ENCODE measurements at regions not wholly inside any gene's neighbourhood (a gene's known extent, or its start where the extent isn't known, plus 50 kb on each side); places are given as distances from the start of the nearest gene placed in this dataset.
A peak's percentile ranks its signal among the peaks of the same experiment; 100 is the strongest.
"Not testable (repeated sequence)": the region's sequence is repeated elsewhere in the genome, so short reads cannot be mapped to it uniquely, and the experiment has no call there.

DNA sequence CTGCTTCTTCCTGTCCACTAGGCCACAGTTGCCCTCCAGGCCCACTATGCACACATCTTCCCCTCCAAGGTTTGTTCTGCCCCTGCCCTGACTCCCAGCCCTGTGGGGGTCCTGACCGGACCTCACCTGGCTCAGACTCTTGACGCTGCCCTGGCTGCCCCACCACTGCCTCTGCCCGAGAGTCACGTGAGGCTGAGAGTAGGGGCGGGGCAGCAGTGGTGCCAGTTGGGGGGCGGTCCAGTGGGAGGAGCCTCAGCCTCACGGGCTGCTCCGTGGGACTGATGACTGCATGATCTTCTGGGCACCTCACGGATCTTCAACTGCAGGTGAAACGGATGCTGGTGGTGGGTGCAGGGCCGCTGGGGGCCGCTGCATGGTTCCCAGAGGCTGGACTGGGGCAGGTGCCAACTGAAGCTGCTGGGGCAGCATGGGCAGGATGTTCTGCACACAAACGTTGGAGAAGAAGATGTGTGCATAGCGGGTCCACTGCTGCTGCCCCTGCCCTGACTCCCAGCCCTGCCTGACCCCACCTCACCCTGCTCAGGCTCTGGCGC, 77.6 kb downstream of the HHIPL2 start:
- H3K36me3 Mint-ChIP-seq (ENCODE audit: low read depth); H3K27ac Mint-ChIP-seq; intact Hi-C loops (cut with micrococcal nuclease); H3K9me3 Mint-ChIP-seq; H3K4me3 Mint-ChIP-seq; DNase-seq; H3K4me1 Mint-ChIP-seq; H3K27me3 Mint-ChIP-seq: not testable (repeated sequence)

DNA sequence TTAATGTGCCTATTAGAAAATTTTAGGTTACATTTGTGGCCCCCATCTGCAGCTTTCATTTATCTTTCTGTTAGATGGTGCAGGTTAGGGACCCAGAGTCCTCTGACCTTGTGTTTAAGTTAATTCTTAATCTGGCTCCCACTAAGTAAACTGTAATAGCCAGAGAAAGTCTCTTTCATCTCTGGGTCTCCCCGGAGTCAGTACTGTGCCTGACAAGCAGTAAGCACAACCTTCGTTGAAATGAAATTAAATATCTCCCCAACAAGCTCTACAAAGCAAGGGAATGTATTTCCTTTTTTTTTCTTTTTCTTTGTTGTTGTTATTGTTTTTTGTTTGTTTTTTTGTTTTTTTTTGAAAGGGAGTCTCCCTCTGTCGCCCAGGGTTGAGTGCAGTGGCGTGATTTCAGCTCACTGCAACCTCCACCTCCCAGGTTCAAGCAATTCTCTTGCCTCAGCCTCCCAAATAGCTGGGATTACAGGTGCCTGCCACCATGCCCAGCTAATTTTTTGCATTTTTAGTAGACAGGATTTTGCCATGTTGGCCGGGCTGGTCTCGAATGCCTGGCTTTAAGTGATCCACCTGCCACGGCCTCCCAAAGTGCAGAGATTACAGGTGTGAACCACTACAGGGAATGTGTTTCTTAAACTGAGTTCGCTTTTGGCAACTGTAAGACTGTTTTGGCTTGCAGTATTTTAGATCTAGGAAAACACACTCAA, 81.6 kb downstream of the HHIPL2 start:
- Mint-ChIP-seq H3K36me3 (ENCODE audit: low read depth) (no peaks in the 10 kb centered on the region), H3K9me3 (no peaks in the 10 kb centered on the region), H3K27me3 (peaks cover 22% of the 10 kb centered on the region), H3K4me1 (peaks cover 11% of the 10 kb centered on the region), H3K4me3 (no peak overlapping the region), H3K27ac (no peak overlapping the region)
- DNase-seq, result no peak
- intact Hi-C loops (cut with micrococcal nuclease), result loop anchor here (5.0 kb wide), 1 partner anchor 151 kb away; the partner anchor contains the start of gene MIA3

DNA sequence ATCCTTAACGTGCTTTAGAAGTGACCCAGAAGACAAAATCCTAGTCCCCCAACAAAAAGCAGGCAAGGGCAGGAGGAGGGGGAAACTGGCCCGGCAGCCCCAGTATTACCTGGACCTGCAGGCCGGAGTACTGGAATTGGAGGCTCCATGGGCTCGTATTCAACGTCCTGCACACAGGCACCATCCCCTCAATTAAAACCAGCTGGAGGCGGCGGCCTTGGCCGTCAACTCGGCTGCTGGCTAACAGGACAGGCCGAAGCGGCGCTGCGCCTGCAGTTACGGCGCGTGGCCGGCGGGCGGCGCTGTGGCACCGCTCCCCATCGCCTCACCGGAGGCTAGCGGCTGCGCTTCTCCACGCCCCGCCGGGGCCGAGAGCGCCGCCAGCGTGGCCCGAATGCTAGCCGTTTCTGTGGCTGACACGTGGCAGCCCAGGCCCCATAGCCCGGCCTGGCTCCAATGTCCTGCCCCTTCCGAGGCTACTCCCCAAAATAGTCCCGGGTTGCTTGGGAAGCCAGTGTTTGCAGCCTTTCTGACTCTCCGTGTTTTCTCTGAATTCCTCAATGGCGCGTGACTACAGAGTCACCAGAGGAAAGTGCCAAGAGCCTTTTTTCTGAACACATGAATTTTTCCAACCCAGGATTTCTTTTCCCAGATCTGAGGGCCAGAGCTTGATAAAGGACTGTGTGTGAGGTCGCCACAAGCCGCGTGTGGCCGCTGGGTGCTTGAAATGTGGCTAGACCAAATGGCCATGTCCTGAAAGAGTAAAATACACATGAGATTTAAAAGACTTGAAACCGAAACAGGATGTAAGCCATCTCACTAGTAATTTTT, 82.5 kb downstream of the HHIPL2 start:
- Mint-ChIP-seq H3K27me3 (peaks cover 22% of the 10 kb centered on the region), H3K4me3 (peak overlapping the region; percentile 81), H3K4me1 (peaks cover 11% of the 10 kb centered on the region), H3K36me3 (ENCODE audit: low read depth) (no peaks in the 10 kb centered on the region), H3K9me3 (no peaks in the 10 kb centered on the region), H3K27ac (peak overlapping the region; percentile 89)
- intact Hi-C loops (cut with micrococcal nuclease), result loop anchor here (1.0 to 5.0 kb wide), 6 partner anchors 152 to 658 kb away; partner anchors contain the start of genes AIDA, BROX, DISP1 and MIA3
- DNase-seq, result peak; percentile 95

DNA sequence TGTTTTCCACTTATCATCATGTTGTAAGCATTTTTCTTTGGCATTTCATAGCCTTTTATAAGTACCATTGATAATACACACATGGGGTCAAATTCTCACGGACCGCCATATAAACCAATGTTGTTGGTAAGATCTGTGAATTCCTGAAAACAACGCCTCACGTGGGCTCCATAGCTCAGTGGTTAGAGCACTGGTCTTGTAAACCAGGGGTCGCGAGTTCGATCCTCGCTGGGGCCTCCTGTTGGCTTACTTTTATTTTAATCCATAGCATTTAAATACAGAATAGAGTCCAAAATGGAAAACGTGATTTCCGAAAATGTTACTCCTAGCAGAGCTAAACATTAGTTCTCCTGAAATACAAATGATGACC, 83.1 kb downstream of the HHIPL2 start:
- peaks cover 11% of the 10 kb centered on the region for H3K4me1 Mint-ChIP-seq
- H3K27me3 Mint-ChIP-seq, result peaks cover 23% of the 10 kb centered on the region
- no peaks in the 10 kb centered on the region for H3K9me3 Mint-ChIP-seq
- H3K36me3 Mint-ChIP-seq (ENCODE audit: low read depth), result no peaks in the 10 kb centered on the region
- peak overlapping the region; percentile 81 for H3K4me3 Mint-ChIP-seq
- H3K27ac Mint-ChIP-seq, result peak overlapping the region; percentile 66
- intact Hi-C loops (cut with micrococcal nuclease), result loop anchor here (1.0 to 5.0 kb wide), 6 partner anchors 152 to 658 kb away; partner anchors contain the start of genes AIDA, BROX, DISP1 and MIA3
- peak; percentile 86 for DNase-seq

DNA sequence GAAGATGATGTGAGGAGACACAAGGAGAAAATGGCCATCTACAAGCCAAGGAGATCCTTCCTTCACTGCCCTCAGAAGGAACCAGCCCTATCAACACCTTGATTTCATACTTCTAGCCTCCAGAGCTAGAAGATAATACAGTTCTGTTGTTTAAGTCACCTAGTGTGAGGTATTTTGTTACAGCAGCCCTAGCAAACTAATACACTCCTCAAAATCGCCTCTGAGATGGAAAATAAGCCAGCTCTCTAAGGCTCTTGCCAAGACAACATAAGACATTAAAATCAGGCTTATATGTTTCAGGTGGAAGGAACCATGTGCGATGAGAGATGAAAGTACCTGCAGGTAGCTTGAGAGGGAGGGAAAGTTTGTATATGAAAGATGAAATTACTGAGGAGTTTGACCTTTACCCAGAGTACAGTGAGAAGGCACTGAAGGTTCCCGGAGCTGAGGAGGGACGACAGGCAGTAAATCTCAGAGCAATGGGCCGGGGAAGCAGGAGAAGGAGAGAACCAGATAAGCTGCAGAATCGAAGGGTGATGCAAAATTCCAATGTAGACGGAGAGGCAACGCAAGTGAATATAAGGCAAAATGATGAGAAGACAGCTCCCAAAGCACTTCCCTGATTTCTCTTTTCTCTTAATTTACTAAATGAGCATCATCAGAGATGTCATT, 84.7 kb downstream of the HHIPL2 start:
- H3K4me3 Mint-ChIP-seq, result no peak overlapping the region
- no peaks in the 10 kb centered on the region for H3K9me3 Mint-ChIP-seq
- H3K27me3 Mint-ChIP-seq, result peaks cover 23% of the 10 kb centered on the region
- peaks cover 11% of the 10 kb centered on the region for H3K4me1 Mint-ChIP-seq
- no peak for DNase-seq
- H3K36me3 Mint-ChIP-seq (ENCODE audit: low read depth), result no peaks in the 10 kb centered on the region
- intact Hi-C loops (cut with micrococcal nuclease), result no loop called here
- H3K27ac Mint-ChIP-seq, result peak overlapping the region; percentile 3

DNA sequence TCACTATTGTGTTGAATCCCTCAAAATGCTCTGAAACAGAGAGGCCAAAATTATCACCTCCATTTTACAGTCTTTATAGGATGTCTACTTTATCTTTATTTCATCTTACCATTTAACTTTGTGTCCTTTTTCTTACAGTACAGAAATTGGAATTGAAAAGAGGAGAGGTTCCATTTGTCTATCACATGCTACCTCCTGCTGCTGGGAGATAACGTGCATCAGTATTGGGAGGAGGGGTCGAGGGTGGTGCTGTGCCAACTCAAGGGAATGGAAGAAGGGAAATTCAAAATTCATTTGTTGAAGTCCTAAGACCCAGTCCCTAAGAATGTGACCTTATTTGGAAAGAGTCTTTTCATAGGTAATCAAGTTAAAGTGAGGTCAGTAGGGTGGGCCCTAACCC, 85.3 kb downstream of the HHIPL2 start:
- no peak for DNase-seq
- no peaks in the 10 kb centered on the region for H3K36me3 Mint-ChIP-seq (ENCODE audit: low read depth)
- intact Hi-C loops (cut with micrococcal nuclease), result no loop called here
- H3K9me3 Mint-ChIP-seq, result peaks cover under 1% of the 10 kb centered on the region
- peaks cover 11% of the 10 kb centered on the region for H3K4me1 Mint-ChIP-seq
- H3K27me3 Mint-ChIP-seq, result peaks cover 23% of the 10 kb centered on the region
- no peak overlapping the region for H3K27ac Mint-ChIP-seq
- no peak overlapping the region for H3K4me3 Mint-ChIP-seq

DNA sequence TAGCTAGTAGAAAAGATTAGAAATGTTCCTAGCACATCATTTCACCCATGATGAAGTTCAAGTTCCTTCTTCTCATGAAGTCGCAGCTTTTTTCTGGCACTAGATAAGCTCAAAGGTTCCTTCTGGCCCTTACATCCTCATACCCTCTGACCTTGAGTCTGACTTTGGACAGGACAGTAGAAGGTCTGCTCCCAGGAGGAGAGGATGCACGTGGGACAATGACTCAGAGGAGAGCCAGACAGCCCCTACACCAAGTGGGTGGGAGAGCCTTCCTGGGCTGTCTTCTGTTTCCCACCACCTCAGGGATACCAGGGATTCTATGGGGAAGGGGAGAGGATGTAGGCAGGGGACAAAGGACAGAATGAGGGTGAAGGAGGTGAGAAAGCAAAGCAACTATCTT, 86.0 kb downstream of the HHIPL2 start:
- H3K4me1 Mint-ChIP-seq, result peaks cover 11% of the 10 kb centered on the region
- intact Hi-C loops (cut with micrococcal nuclease), result no loop called here
- DNase-seq, result no peak
- no peak overlapping the region for H3K4me3 Mint-ChIP-seq
- H3K27ac Mint-ChIP-seq, result no peak overlapping the region
- peaks cover 7% of the 10 kb centered on the region for H3K9me3 Mint-ChIP-seq
- peaks cover 23% of the 10 kb centered on the region for H3K27me3 Mint-ChIP-seq
- no peaks in the 10 kb centered on the region for H3K36me3 Mint-ChIP-seq (ENCODE audit: low read depth)

DNA sequence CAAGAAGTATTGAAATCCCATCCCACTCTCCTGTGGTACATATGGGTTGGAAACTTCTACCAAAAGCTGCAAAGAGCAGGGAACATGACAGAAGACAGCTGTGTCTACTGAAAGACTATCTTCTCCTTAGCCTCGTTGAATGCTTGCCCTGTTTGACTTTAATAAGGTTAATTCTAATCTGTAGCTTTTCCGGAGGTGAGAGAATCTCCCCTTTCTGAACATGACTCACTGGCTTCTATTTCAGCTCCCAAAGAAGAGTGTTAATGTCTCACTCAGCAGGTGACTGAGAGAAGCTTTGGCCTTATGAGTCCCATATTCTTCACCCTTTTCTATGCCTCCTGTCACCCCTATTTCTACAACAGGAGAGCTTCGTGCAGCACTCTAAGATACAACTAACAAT, 88.3 kb downstream of the HHIPL2 start:
- DNase-seq, result no peak
- Mint-ChIP-seq H3K4me1 (peaks cover 7% of the 10 kb centered on the region), H3K36me3 (ENCODE audit: low read depth) (no peaks in the 10 kb centered on the region), H3K9me3 (peaks cover 7% of the 10 kb centered on the region), H3K27ac (no peak overlapping the region), H3K27me3 (peaks cover 21% of the 10 kb centered on the region), H3K4me3 (no peak overlapping the region)
- intact Hi-C loops (cut with micrococcal nuclease), result no loop called here

DNA sequence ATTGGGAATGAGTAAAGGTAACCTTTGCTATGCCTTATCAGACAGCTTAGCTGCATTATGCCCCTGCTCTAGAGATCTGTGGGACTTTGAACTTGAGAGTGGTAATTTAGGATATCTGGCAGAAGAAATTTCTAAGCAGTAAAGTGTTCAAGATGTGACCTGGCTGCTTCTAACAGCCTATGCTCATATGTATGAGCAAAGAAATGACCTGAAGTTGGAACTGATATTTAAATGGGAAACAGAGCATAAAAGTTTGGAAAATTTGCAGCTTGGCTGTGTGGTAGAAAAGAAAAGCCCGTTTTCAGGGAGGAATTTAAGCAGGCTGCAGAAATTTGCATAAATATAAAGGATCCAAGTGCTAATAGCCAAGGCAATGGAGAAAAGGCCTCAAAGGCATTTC, 90.4 kb downstream of the HHIPL2 start:
- intact Hi-C loops (cut with micrococcal nuclease), result no loop called here
- H3K9me3 Mint-ChIP-seq, result peaks cover 7% of the 10 kb centered on the region
- H3K4me1 Mint-ChIP-seq, result peaks cover 6% of the 10 kb centered on the region
- no peak overlapping the region for H3K27ac Mint-ChIP-seq
- peaks cover 8% of the 10 kb centered on the region for H3K27me3 Mint-ChIP-seq
- no peak for DNase-seq
- no peaks in the 10 kb centered on the region for H3K36me3 Mint-ChIP-seq (ENCODE audit: low read depth)
- H3K4me3 Mint-ChIP-seq, result no peak overlapping the region

DNA sequence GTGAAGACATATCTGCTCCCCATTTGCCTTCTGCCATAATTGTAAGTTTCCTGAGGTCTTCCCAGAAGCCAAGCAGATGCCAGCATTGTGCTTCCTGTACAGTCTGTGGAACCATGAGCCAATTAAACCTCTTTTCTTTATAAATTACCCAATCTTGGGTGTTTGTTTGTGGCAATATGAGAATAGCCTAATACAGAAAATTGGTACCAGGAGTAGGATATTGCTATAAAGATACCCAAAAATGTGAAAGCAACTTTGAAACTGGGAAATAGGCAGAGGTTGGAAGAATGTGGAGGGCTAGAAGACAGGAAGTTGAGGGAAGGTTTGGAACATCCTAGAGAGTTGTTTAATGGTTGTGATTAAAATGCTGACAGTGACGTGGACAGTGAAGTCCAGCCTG, 90.8 kb downstream of the HHIPL2 start:
- no peak for DNase-seq
- Mint-ChIP-seq H3K4me1 (peaks cover 6% of the 10 kb centered on the region), H3K36me3 (ENCODE audit: low read depth) (no peaks in the 10 kb centered on the region), H3K9me3 (peaks cover 7% of the 10 kb centered on the region), H3K27me3 (peaks cover 6% of the 10 kb centered on the region), H3K4me3 (no peak overlapping the region), H3K27ac (no peak overlapping the region)
- intact Hi-C loops (cut with micrococcal nuclease), result no loop called here

DNA sequence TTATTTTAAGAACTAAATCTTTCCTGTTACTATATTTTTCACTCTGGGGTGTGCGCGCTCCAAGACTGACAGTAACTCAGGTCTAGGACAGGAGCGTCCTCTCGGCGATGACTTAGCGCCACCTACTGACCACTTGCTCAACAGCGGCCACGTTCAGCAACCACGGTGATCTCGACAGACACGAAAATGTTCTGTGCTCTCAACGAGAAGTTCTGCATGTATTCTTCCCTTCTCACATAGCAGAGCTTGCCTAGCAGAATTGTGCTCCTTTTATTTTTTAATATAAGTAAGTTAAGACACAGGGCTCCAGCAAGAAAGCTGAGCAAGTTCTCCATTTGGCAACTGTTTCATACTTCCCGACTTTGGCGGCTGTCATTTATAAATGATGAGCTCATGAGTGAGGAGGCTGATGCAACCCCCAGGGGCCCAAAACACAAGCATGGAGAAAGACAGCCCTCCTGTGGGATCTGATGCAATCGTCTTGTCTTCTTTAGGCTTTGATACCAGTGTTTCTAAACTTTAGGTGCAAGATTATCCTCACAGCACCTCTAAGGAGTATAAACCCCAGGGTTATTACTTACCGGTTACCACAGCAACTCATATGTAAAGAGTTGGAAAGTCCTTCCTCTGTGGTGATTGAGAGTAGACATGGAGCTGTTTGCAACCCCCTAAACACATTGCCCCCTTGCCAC, 92.6 kb downstream of the HHIPL2 start:
- Mint-ChIP-seq H3K27me3 (no peaks in the 10 kb centered on the region), H3K9me3 (peaks cover 7% of the 10 kb centered on the region), H3K4me1 (peaks cover 6% of the 10 kb centered on the region), H3K27ac (no peak overlapping the region), H3K4me3 (no peak overlapping the region), H3K36me3 (ENCODE audit: low read depth) (no peaks in the 10 kb centered on the region)
- intact Hi-C loops (cut with micrococcal nuclease), result loop anchor here (1.0 to 2.0 kb wide), 3 partner anchors 359 to 977 kb away; no protein-coding TSS in a partner anchor
- peak; percentile 94 for DNase-seq

DNA sequence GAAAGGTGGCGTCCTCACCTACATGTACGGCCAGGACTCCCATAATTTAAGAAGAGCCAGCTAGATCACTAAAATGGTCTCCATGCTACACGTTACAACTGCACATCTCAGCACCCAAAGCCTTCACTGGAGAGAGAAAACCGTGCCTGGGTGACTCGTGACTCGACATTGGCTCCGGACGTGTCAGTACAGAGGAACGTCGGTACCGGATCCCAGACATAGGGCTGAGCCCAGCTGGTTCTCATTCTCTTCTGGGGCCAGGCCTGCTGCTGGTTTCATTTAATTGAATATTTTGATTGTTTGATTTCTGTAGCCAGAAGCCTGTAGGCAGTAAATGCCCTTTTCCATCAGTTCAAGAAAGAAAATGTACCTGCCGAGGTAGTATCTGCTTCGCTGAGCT, 93.1 kb downstream of the HHIPL2 start:
- H3K36me3 Mint-ChIP-seq (ENCODE audit: low read depth), result no peaks in the 10 kb centered on the region
- peaks cover 7% of the 10 kb centered on the region for H3K9me3 Mint-ChIP-seq
- intact Hi-C loops (cut with micrococcal nuclease), result loop anchor here (1.0 to 2.0 kb wide), 3 partner anchors 358 to 976 kb away; no protein-coding TSS in a partner anchor
- H3K4me3 Mint-ChIP-seq, result no peak overlapping the region
- H3K4me1 Mint-ChIP-seq, result peaks cover 6% of the 10 kb centered on the region
- no peak overlapping the region for H3K27ac Mint-ChIP-seq
- no peaks in the 10 kb centered on the region for H3K27me3 Mint-ChIP-seq
- no peak for DNase-seq

DNA sequence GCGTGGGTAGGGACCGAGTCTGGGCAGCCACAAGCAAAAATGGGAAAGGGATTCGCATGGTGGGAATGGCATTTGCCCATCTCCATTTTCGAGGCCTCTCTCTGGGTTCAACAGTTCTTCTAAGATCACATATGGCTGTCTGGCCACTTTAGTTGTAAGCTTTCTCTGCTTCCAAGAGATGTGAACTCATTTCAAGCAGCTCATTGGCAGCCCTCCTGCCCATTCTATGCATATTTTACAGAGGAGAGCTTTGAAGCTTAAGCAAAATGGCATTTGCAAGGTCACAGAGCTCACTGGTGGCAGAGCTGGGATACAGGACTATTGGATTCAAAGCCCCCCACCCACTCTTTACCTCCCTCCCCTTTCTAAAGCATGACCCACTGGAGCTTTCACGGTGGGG, 93.7 kb downstream of the HHIPL2 start:
- peaks cover 6% of the 10 kb centered on the region for H3K4me1 Mint-ChIP-seq
- H3K27ac Mint-ChIP-seq, result no peak overlapping the region
- H3K27me3 Mint-ChIP-seq, result no peaks in the 10 kb centered on the region
- H3K36me3 Mint-ChIP-seq (ENCODE audit: low read depth), result no peaks in the 10 kb centered on the region
- no peak overlapping the region for H3K4me3 Mint-ChIP-seq
- no peak for DNase-seq
- peaks cover 7% of the 10 kb centered on the region for H3K9me3 Mint-ChIP-seq
- intact Hi-C loops (cut with micrococcal nuclease), result loop anchor here (2.0 kb wide), 1 partner anchor 975 kb away; no protein-coding TSS in a partner anchor

Measured in activated CD4-positive, alpha-beta T cell treated with anti-CD3 and anti-CD28 coated beads, Interleukin-2, amount 10 ng/mL, durations not matched to agents 24 days and 14 days (primary cell).